HEK293 (cell line): ENCODE measurements at regions not wholly inside any gene's neighbourhood (a gene's known extent, or its start where the extent isn't known, plus 50 kb on each side); places are given as distances from the start of the nearest gene placed in this dataset.

Source experiments
- KLF1 ChIP-seq: fragments of 450-650 bp; formaldehyde crosslinking; IDR thresholded peaks from 2 replicates; pipeline ENCODE4 v1.5.1; 2016; ENCODE audit warnings: missing biosample characterization, missing genetic modification characterization
- ZNF157 ChIP-seq: fragments of 450-650 bp; formaldehyde crosslinking; IDR thresholded peaks from 2 replicates; pipeline ENCODE4 v1.5.1; 2016; ENCODE audit warnings: missing biosample characterization, missing genetic modification characterization
- ZNF174 ChIP-seq: fragments of 450-650 bp; formaldehyde crosslinking; IDR thresholded peaks from 2 replicates; pipeline ENCODE4 v1.5.0; 2017; ENCODE audit warnings: missing biosample characterization, mild to moderate bottlenecking, missing genetic modification characterization
- ZNF24 ChIP-seq: fragments of 450-650 bp; formaldehyde crosslinking; IDR thresholded peaks from 2 replicates; pipeline ENCODE4 v1.5.1; 2016; ENCODE audit warnings: missing biosample characterization, missing genetic modification characterization
- ZNF274 ChIP-seq, 2 experiments: fragments of 200-500 bp in 1 of 2; fragments of 450-650 bp in 1 of 2; sonication (Bioruptor generic) in 1 of 2; formaldehyde crosslinking in 1 of 2; IDR thresholded peaks; 2 replicates each; pipeline versions ENCODE4 v1.5.1 to v1.6.1; 2014 to 2016; ENCODE audit warnings: borderline replicate concordance in 1 of 2, inconsistent platforms in 1 of 2, low read length in 1 of 2, missing biosample characterization in 1 of 2, missing genetic modification characterization in 1 of 2
- ZNF529 ChIP-seq: fragments of 450-650 bp; formaldehyde crosslinking; IDR thresholded peaks from 2 replicates; pipeline ENCODE4 v1.5.1; 2017; ENCODE audit warnings: missing genetic modification characterization, missing biosample characterization; ENCODE audit not compliant: insufficient replicate concordance
- ZNF791 ChIP-seq: fragments of 450-650 bp; formaldehyde crosslinking; IDR thresholded peaks from 2 replicates; pipeline ENCODE4 v1.5.1; 2016; ENCODE audit warnings: missing biosample characterization, missing genetic modification characterization
- TF ChIP-seq, protein P1 (sequence below): fragments of 450-650 bp; formaldehyde crosslinking; IDR thresholded peaks from 2 replicates; pipeline ENCODE4 v1.5.1; 2016; ENCODE audit warnings: missing biosample characterization, missing genetic modification characterization
- TF ChIP-seq, protein P2 (sequence below): fragments of 450-650 bp; formaldehyde crosslinking; IDR thresholded peaks from 2 replicates; pipeline ENCODE4 v1.5.1; 2016; ENCODE audit warnings: missing biosample characterization, missing genetic modification characterization
- TF ChIP-seq, protein P3 (sequence below): fragments of 450-650 bp; formaldehyde crosslinking; IDR thresholded peaks from 2 replicates; pipeline ENCODE4 v1.5.1; 2016; ENCODE audit warnings: missing biosample characterization, missing genetic modification characterization

DNA sequence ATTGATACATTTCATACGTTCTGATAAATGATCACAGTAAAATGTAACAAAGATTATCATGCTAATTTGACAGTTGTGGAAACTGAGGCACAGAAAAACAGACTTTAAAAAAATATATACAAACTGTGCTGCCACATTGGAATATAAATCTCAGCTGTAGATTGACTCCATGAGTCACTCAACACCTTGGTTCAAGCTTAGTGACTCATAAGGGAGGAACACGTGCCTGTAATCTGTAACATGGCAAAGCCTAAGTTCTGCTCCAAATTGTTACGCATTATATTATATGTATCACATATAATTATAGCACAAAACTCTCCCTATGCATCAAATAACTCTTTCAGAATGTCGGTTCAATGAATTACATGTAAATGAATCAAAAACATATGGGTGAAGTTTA lies 1047.5 kb downstream of the GATA3 start:
- TF ChIP-seq, protein P1, sequence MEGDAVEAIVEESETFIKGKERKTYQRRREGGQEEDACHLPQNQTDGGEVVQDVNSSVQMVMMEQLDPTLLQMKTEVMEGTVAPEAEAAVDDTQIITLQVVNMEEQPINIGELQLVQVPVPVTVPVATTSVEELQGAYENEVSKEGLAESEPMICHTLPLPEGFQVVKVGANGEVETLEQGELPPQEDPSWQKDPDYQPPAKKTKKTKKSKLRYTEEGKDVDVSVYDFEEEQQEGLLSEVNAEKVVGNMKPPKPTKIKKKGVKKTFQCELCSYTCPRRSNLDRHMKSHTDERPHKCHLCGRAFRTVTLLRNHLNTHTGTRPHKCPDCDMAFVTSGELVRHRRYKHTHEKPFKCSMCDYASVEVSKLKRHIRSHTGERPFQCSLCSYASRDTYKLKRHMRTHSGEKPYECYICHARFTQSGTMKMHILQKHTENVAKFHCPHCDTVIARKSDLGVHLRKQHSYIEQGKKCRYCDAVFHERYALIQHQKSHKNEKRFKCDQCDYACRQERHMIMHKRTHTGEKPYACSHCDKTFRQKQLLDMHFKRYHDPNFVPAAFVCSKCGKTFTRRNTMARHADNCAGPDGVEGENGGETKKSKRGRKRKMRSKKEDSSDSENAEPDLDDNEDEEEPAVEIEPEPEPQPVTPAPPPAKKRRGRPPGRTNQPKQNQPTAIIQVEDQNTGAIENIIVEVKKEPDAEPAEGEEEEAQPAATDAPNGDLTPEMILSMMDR (tag by site-specific recombination), result no peak
- TF ChIP-seq, protein P2, sequence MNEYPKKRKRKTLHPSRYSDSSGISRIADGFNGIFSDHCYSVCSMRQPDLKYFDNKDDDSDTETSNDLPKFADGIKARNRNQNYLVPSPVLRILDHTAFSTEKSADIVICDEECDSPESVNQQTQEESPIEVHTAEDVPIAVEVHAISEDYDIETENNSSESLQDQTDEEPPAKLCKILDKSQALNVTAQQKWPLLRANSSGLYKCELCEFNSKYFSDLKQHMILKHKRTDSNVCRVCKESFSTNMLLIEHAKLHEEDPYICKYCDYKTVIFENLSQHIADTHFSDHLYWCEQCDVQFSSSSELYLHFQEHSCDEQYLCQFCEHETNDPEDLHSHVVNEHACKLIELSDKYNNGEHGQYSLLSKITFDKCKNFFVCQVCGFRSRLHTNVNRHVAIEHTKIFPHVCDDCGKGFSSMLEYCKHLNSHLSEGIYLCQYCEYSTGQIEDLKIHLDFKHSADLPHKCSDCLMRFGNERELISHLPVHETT, result no peak
- TF ChIP-seq ZNF157 (tag by site-specific recombination) (no peak), KLF1 (tag by site-specific recombination) (no peak), ZNF791 (tag by site-specific recombination) (no peak), ZNF529 (no peak), ZNF24 (no peak), ZNF274 (IDR thresholded peaks at IDR 0.05; ENCODE audit: low read length) (no peak), ZNF274 (tag by site-specific recombination; IDR thresholded peaks at IDR 0.05; ENCODE audit: borderline replicate concordance) (no peak), ZNF174 (no peak)
- TF ChIP-seq, protein P3, sequence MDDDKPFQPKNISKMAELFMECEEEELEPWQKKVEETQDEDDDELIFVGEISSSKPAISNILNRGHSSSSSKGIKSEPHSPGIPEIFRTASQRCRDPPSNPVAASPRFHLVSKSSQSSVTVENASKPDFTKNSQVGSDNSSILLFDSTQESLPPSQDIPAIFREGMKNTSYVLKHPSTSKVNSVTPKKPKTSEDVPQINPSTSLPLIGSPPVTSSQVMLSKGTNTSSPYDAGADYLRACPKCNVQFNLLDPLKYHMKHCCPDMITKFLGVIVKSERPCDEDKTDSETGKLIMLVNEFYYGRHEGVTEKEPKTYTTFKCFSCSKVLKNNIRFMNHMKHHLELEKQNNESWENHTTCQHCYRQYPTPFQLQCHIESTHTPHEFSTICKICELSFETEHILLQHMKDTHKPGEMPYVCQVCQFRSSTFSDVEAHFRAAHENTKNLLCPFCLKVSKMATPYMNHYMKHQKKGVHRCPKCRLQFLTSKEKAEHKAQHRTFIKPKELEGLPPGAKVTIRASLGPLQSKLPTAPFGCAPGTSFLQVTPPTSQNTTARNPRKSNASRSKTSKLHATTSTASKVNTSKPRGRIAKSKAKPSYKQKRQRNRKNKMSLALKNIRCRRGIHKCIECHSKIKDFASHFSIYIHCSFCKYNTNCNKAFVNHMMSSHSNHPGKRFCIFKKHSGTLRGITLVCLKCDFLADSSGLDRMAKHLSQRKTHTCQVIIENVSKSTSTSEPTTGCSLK (tag by site-specific recombination), result no peak
